Natural killer cell (primary cell): ENCODE measurements at regions not wholly inside any gene's neighbourhood (a gene's known extent, or its start where the extent isn't known, plus 50 kb on each side); places are given as distances from the start of the nearest gene placed in this dataset.

Experiments used
- ATAC-seq, 3 donors: fragments of 150-1000 bp in 2 of 3; fragments of 200-7000 bp in 1 of 3; cut with Tn5 transposase; 1 replicate in 1 of 3; 2 replicates in 2 of 3; pipeline ENCODE4 v1.10.0; 2021; ENCODE audit warnings: mild to moderate bottlenecking in 2 of 3, moderate library complexity in 2 of 3
- DNase-seq, 2 donors: peaks; one replicate each; pipeline versions ENCODE4 v3.0.0 to v3.0.0-alpha.2; 2013 to 2021; ENCODE audit warnings: mixed read lengths in 1 of 2
- H3K27ac ChIP-seq: one replicate; pipeline ENCODE4 v1.5.1; 2013; ENCODE audit warnings: mild to moderate bottlenecking, low read length
- H3K27me3 ChIP-seq: one replicate; pipeline ENCODE4 v1.6.1; 2013; ENCODE audit warnings: low read length; ENCODE audit not compliant: control insufficient read depth, insufficient read depth
- H3K36me3 ChIP-seq: one replicate; pipeline ENCODE4 v1.6.1; 2013; ENCODE audit warnings: low read length; ENCODE audit not compliant: control insufficient read depth, insufficient read depth
- H3K4me1 ChIP-seq: one replicate; pipeline ENCODE4 v1.6.1; 2013; ENCODE audit warnings: low read length; ENCODE audit not compliant: control insufficient read depth, insufficient read depth
- H3K4me3 ChIP-seq: one replicate; pipeline ENCODE4 v1.5.1; 2013; ENCODE audit warnings: low read length
- H3K9me3 ChIP-seq: one replicate; pipeline ENCODE4 v1.6.1; 2013; ENCODE audit warnings: low read length; ENCODE audit not compliant: control insufficient read depth, insufficient read depth
- H3K27ac Mint-ChIP-seq, 2 donors: one replicate each; pipeline ENCODE4 v1.8.0; 2022; ENCODE audit warnings: mild to moderate bottlenecking in 2 of 2, mixed read lengths in 2 of 2, moderate library complexity in 1 of 2
- H3K27me3 Mint-ChIP-seq, 2 donors: one replicate each; pipeline ENCODE4 v1.8.0; 2022; ENCODE audit warnings: low read depth in 2 of 2, mixed read lengths in 2 of 2
- H3K36me3 Mint-ChIP-seq: one replicate; pipeline ENCODE4 v1.8.0; 2022; ENCODE audit warnings: mixed read lengths
- H3K4me1 Mint-ChIP-seq, 2 donors: one replicate each; pipeline ENCODE4 v1.8.0; 2022; ENCODE audit warnings: mixed read lengths in 2 of 2
- H3K4me3 Mint-ChIP-seq: one replicate; pipeline ENCODE4 v1.8.0; 2022; ENCODE audit warnings: mild to moderate bottlenecking, moderate library complexity, mixed read lengths
- H3K9me3 Mint-ChIP-seq, 2 donors: one replicate each; pipeline ENCODE4 v1.8.0; 2022; ENCODE audit warnings: mixed read lengths in 2 of 2
- WGBS: methylation state at CpG from one replicate; pipeline ENCODE4 v1.1.7; 2013; ENCODE audit warnings: missing lambda C conversion rate; ENCODE audit not compliant: insufficient coverage; 5-methylcytosine and 5-hydroxymethylcytosine counted together
- intact Hi-C: fragments of 100-400 bp; cut with micrococcal nuclease; formaldehyde crosslinking; loops from one replicate; pipeline ENCODE4 v1.14.2; 2022
- TF ChIP-seq, protein P1 (sequence below): fragments of 200-600 bp; IDR thresholded peaks from one replicate; pipeline ENCODE4 v1.8.0; 2022; ENCODE audit warnings: antibody characterized with exemption

DNA sequence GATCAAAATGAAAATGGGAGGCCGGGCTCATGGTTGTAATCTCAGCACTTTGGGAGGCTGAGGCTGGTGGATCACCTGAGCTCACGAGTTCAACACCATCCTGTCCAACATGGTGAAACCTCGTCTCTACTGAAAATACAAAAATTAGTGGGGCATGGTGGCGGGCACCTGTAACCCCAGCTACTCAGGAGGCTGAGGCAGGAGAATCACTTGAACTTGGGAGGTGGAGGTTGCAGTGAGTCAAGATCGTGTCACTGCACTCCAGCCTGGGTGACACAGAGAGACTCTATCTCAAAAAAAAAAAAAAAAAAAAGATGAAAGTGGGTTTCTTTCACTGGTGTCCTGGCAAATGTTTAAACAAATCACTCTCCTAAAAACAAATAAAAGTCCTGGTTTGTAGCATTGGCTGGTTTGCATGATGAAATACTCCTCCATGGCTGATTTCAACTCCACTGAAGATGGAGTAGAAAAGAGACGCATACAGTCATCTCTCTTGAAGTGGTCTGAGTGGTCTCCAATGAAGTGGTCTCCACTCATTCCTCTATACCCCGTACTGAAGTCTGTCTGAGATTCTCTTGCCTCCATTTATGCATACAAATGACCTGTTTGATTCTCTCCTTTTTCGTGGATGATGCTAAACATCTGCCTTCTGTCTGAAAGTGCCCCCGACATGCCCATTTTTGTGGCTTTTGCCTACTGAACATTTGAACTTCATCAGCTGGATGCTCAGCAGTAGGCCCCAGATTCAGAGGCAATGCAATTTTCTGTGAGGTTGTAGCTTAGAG, 153.0 kb upstream of the FAM20A start:
- no peaks in the 10 kb centered on the region for H3K36me3 ChIP-seq
- Mint-ChIP-seq H3K27me3 (peaks cover 2 to 13% of the 10 kb centered on the region in 2 donors), H3K9me3 (peaks cover 0 to 2% of the 10 kb centered on the region in 2 donors), H3K27ac (no peak overlapping the region), H3K4me3 (no peak overlapping the region), H3K36me3 (no peaks in the 10 kb centered on the region), H3K4me1 (no peaks in the 10 kb centered on the region)
- ATAC-seq (no peak), DNase-seq (no peak)
- H3K4me1 ChIP-seq, result no peaks in the 10 kb centered on the region
- 88% methylated on average over 8 of the region's 9 CpGs for WGBS
- no peak overlapping the region for H3K4me3 ChIP-seq
- H3K27ac ChIP-seq, result no peak overlapping the region
- no peaks in the 10 kb centered on the region for H3K9me3 ChIP-seq
- no peaks in the 10 kb centered on the region for H3K27me3 ChIP-seq
- TF ChIP-seq, protein P1, sequence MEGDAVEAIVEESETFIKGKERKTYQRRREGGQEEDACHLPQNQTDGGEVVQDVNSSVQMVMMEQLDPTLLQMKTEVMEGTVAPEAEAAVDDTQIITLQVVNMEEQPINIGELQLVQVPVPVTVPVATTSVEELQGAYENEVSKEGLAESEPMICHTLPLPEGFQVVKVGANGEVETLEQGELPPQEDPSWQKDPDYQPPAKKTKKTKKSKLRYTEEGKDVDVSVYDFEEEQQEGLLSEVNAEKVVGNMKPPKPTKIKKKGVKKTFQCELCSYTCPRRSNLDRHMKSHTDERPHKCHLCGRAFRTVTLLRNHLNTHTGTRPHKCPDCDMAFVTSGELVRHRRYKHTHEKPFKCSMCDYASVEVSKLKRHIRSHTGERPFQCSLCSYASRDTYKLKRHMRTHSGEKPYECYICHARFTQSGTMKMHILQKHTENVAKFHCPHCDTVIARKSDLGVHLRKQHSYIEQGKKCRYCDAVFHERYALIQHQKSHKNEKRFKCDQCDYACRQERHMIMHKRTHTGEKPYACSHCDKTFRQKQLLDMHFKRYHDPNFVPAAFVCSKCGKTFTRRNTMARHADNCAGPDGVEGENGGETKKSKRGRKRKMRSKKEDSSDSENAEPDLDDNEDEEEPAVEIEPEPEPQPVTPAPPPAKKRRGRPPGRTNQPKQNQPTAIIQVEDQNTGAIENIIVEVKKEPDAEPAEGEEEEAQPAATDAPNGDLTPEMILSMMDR, result no peak
- intact Hi-C loops, result no loop called here

- TF ChIP-seq, protein P1, result no peak
- intact Hi-C loops, result no loop called here
- H3K36me3 Mint-ChIP-seq, result no peaks in the 10 kb centered on the region
- ATAC-seq, result no peak
- no peaks in the 10 kb centered on the region for H3K27me3 ChIP-seq
- no peaks in the 10 kb centered on the region for H3K9me3 Mint-ChIP-seq
- 98% methylated on average over 6 of the region's 6 CpGs for WGBS
- no peaks in the 10 kb centered on the region for H3K4me1 Mint-ChIP-seq
- no peak overlapping the region for H3K27ac ChIP-seq
- no peak overlapping the region for H3K4me3 Mint-ChIP-seq
- no peaks in the 10 kb centered on the region for H3K9me3 ChIP-seq
- H3K4me1 ChIP-seq, result no peaks in the 10 kb centered on the region
- H3K27ac Mint-ChIP-seq, result no peak overlapping the region
- no peaks in the 10 kb centered on the region for H3K36me3 ChIP-seq
- H3K27me3 Mint-ChIP-seq, result peaks cover 10 to 24% of the 10 kb centered on the region in 2 donors
- no peak for DNase-seq
- no peak overlapping the region for H3K4me3 ChIP-seq
Observed at GRCh38 chr17:68750208-68750562, 149.0 kb upstream of the FAM20A start.

DNA sequence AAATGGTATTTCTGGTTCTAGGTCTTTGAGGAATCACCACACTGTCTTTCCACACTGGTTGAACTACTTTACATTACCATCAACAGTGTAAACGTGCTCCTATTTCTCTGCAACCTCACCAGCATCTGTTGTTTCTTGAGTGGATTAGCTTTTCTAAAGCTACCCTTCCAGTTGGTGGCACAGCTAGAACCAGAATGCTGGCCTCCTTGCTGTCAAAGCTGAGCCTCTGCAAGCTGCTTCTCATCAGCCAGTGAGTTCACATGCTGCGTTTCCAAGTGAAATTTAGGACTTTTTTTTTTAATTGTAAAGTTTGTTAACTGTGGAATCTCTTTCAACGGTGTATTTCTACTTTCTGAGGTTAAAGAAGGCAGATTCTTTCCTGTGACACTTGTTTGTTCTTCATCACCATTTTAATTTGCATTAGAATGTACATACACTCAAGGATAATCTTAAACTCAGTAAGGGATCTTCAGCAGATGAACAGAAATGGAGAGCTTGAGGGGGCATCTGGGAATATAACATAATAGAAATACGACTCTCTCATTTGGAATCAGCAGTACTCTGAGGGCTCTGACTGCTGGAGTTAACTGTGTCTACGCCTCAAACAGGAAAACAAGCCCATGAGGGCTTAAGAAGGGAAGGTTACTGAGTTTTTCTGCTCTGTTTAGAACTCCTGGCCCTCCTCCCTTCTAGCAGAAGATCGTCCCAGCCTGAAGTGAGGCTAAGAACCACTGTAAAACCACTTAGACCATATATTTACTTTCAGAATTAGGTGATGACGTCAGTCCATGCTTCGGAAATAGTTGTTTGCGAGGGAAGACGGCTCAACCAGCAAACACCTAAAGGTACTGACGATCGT, 148.4 kb upstream of the FAM20A start:
- Histone ChIP-seq H3K9me3 (no peaks in the 10 kb centered on the region), H3K4me1 (no peaks in the 10 kb centered on the region), H3K27me3 (no peaks in the 10 kb centered on the region), H3K36me3 (no peaks in the 10 kb centered on the region), H3K4me3 (no peak overlapping the region), H3K27ac (no peak overlapping the region)
- DNase-seq (no peak), ATAC-seq (no peak)
- no peak overlapping the region for H3K27ac Mint-ChIP-seq
- H3K27me3 Mint-ChIP-seq, result peaks cover 10 to 24% of the 10 kb centered on the region in 2 donors
- no peaks in the 10 kb centered on the region for H3K4me1 Mint-ChIP-seq
- H3K9me3 Mint-ChIP-seq, result no peaks in the 10 kb centered on the region
- intact Hi-C loops, result no loop called here
- TF ChIP-seq, protein P1, result no peak
- H3K36me3 Mint-ChIP-seq, result no peaks in the 10 kb centered on the region
- no peak overlapping the region for H3K4me3 Mint-ChIP-seq
- WGBS, result 78% methylated on average over 12 of the region's 12 CpGs
